SU-DHL-6 (cell line): ENCODE measurements at regions not wholly inside any gene's neighbourhood (a gene's known extent, or its start where the extent isn't known, plus 50 kb on each side); places are given as distances from the start of the nearest gene placed in this dataset.

Experiments
- H2AFZ ChIP-seq: fragments of 200-600 bp; sonication (generic); 2 replicates; pipeline ENCODE4 v1.6.1; 2014; ENCODE audit warnings: low read depth, mild to moderate bottlenecking, moderate library complexity, mixed read lengths, antibody characterized with exemption, low read length; ENCODE audit not compliant: severe bottlenecking
- H3F3A ChIP-seq: fragments of 200-600 bp; shearing (Covaris generic); 2 replicates; pipeline ENCODE4 v1.6.0; 2016; ENCODE audit warnings: antibody characterized with exemption, mild to moderate bottlenecking; ENCODE audit not compliant: insufficient read depth
- H3K27ac ChIP-seq: fragments of 200-600 bp; sonication (generic); 2 replicates; pipeline ENCODE4 v1.5.1; 2016; ENCODE audit warnings: low read depth, mild to moderate bottlenecking, low read length, moderate library complexity, mixed read lengths
- H3K27me3 ChIP-seq: fragments of 200-600 bp; sonication (generic), shearing (Covaris generic); 2 replicates; pipeline ENCODE4 v1.6.0; 2014; ENCODE audit warnings: mild to moderate bottlenecking, low read length
- H3K36me3 ChIP-seq: fragments of 200-600 bp; sonication (generic); 2 replicates; pipeline ENCODE4 v1.6.1; 2014; ENCODE audit warnings: mild to moderate bottlenecking, low read length, mixed read lengths
- H3K4me2 ChIP-seq: fragments of 300-600, 200-600 bp; shearing (Covaris generic), sonication (generic); 2 replicates; pipeline ENCODE4 v1.6.0; 2014; ENCODE audit warnings: low read length, low read depth, mild to moderate bottlenecking; ENCODE audit not compliant: poor library complexity, severe bottlenecking
- H3K4me3 ChIP-seq: fragments of 200-600 bp; sonication (generic); 2 replicates; pipeline ENCODE4 v1.5.1; 2014; ENCODE audit warnings: antibody characterized with exemption, low read length, mild to moderate bottlenecking, mixed read lengths; ENCODE audit not compliant: insufficient read depth, poor library complexity, severe bottlenecking
- H3K79me2 ChIP-seq: fragments of 200-600 bp; sonication (generic); 2 replicates; pipeline ENCODE4 v1.6.1; 2014; ENCODE audit warnings: mild to moderate bottlenecking, low read length, moderate library complexity; ENCODE audit not compliant: insufficient read depth
- H3K9ac ChIP-seq: fragments of 200-600 bp; sonication (generic); 2 replicates; pipeline ENCODE4 v1.7.0; 2014; ENCODE audit warnings: mild to moderate bottlenecking, low read length
- H3K9me2 ChIP-seq: fragments of 200-600 bp; sonication (generic); replicated peaks from 2 replicates; pipeline ENCODE4 v1.6.1; 2014; ENCODE audit warnings: low read length; ENCODE audit not compliant: insufficient read depth
- H3K9me3 ChIP-seq: fragments of 200-600 bp; sonication (generic); 2 replicates; pipeline ENCODE4 v1.6.1; 2014; ENCODE audit warnings: low read length, mixed read lengths; ENCODE audit not compliant: insufficient read depth
- H4K20me1 ChIP-seq: fragments of 200-600 bp; sonication (generic); 2 replicates; pipeline ENCODE4 v1.6.1; 2014; ENCODE audit warnings: low read depth, mild to moderate bottlenecking, antibody characterized with exemption, low read length, moderate library complexity, mixed read lengths
- CTCF ChIP-seq: fragments of 200-600 bp; sonication (generic); IDR thresholded peaks from one replicate; pipeline ENCODE4 v1.5.1; 2017; ENCODE audit warnings: antibody characterized with exemption, mild to moderate bottlenecking, low read length, moderate library complexity; ENCODE audit not compliant: insufficient read depth, poor library complexity, severe bottlenecking
- EZH2phosphoT487 ChIP-seq: fragments of 200-600 bp; sonication (generic), shearing (Covaris generic); conservative IDR thresholded peaks from 2 replicates; pipeline ENCODE4 v1.6.1; 2018; ENCODE audit warnings: mild to moderate bottlenecking, antibody characterized with exemption, low read length, moderate library complexity, mixed read lengths

- H4K20me1 ChIP-seq: no peaks in the 10 kb centered on the region
- H3K4me3 ChIP-seq: no peak overlapping the region
- H3K4me2 ChIP-seq: no peak overlapping the region
- no peaks in the 10 kb centered on the region for H3K27me3 ChIP-seq
- H3K27ac ChIP-seq: no peak overlapping the region
- H3K9me3 ChIP-seq: no peaks in the 10 kb centered on the region
- H3K79me2 ChIP-seq: no peaks in the 10 kb centered on the region
- H3K9me2 ChIP-seq: no peaks in the 10 kb centered on the region
- H3K36me3 ChIP-seq: no peaks in the 10 kb centered on the region
- H2AFZ ChIP-seq: no peak overlapping the region
- TF ChIP-seq CTCF (no peak), EZH2phosphoT487 (no peak)
- H3F3A ChIP-seq: no peaks in the 10 kb centered on the region
- no peak overlapping the region for H3K9ac ChIP-seq
These were observed 75.8 kb upstream of the IER5L start for GRCh38 chr9:129253803-129254381.

GRCh38 chr9:129252937-129253802 is 75.1 kb upstream of the IER5L start:
- Histone ChIP-seq H3K9me3 (no peaks in the 10 kb centered on the region), H3K27me3 (no peaks in the 10 kb centered on the region), H3K4me3 (no peak overlapping the region), H3K27ac (no peak overlapping the region), H2AFZ (no peak overlapping the region), H3K79me2 (no peaks in the 10 kb centered on the region), H3K4me2 (no peak overlapping the region), H4K20me1 (no peaks in the 10 kb centered on the region), H3K9ac (no peak overlapping the region), H3K9me2 (no peaks in the 10 kb centered on the region), H3F3A (no peaks in the 10 kb centered on the region), H3K36me3 (no peaks in the 10 kb centered on the region)
- TF ChIP-seq CTCF (no peak), EZH2phosphoT487 (no peak)

DNA sequence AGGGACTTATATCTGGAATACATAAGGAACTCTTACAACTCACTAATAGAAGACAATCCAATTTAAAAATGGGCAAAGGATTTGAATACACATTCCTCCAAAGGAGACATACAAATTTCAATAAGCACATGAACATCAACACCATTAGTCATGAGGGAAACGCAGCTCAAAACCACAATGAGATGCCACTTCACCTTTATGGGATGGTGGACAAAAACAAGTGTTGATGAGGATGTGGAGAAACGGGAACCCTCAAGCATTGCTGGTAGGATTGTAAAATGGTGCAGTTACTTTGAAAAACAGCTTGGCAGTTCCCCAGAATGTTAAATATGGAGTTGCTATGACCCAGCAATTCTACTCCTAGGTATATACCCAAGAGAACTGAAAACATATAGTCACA is 72.7 kb upstream of the IER5L start:
- Histone ChIP-seq H3K4me3 (no peak overlapping the region), H3K9me2 (no peaks in the 10 kb centered on the region), H3K9me3 (no peaks in the 10 kb centered on the region), H3K27ac (no peak overlapping the region), H2AFZ (no peak overlapping the region), H3K79me2 (no peaks in the 10 kb centered on the region), H3K9ac (no peak overlapping the region), H3K27me3 (no peaks in the 10 kb centered on the region), H3K36me3 (no peaks in the 10 kb centered on the region), H4K20me1 (no peaks in the 10 kb centered on the region), H3F3A (no peaks in the 10 kb centered on the region), H3K4me2 (no peak overlapping the region)
- TF ChIP-seq CTCF (no peak), EZH2phosphoT487 (no peak)
